WERI-Rb-1 (cell line): ENCODE measurements at regions not wholly inside any gene's neighbourhood (a gene's known extent, or its start where the extent isn't known, plus 50 kb on each side); places are given as distances from the start of the nearest gene placed in this dataset.

Source experiments
- DNase-seq: peaks from one replicate; pipeline ENCODE4 v3.0.0-alpha.2; 2020
- H3K27ac ChIP-seq: fragments of 250-450 bp; sonication (Bioruptor Pico); 2 replicates; pipeline ENCODE4 v1.5.1; 2020; ENCODE audit warnings: mild to moderate bottlenecking, moderate library complexity
- H3K27me3 ChIP-seq: fragments of 250-450 bp; sonication (Bioruptor Pico); 2 replicates; pipeline ENCODE4 v1.5.1; 2021; ENCODE audit warnings: mild to moderate bottlenecking, low read depth, moderate library complexity; ENCODE audit not compliant: insufficient read depth, severe bottlenecking
- H3K36me3 ChIP-seq: fragments of 250-450 bp; sonication (Bioruptor Pico); 2 replicates; pipeline ENCODE4 v1.5.1; 2020; ENCODE audit warnings: mild to moderate bottlenecking, moderate library complexity
- H3K4me3 ChIP-seq: 2 replicates; pipeline ENCODE4 v1.5.1; 2011; ENCODE audit warnings: low read depth, mild to moderate bottlenecking, control low read depth, low read length
- H3K9me3 ChIP-seq: fragments of 250-450 bp; sonication (Bioruptor Pico); 2 replicates; pipeline ENCODE4 v1.5.1; 2021; ENCODE audit warnings: mild to moderate bottlenecking, moderate library complexity; ENCODE audit not compliant: severe bottlenecking
- CTCF ChIP-seq: IDR thresholded peaks from 2 replicates; pipeline ENCODE4 v1.5.1; 2011; ENCODE audit warnings: low read depth, mild to moderate bottlenecking, control low read depth, inconsistent platforms, low read length

- Histone ChIP-seq H3K4me3 (no peak overlapping the region), H3K36me3 (no peaks in the 10 kb centered on the region), H3K9me3 (peaks cover 11% of the 10 kb centered on the region), H3K27me3 (no peaks in the 10 kb centered on the region), H3K27ac (no peak overlapping the region)
- TF ChIP-seq CTCF: no peak
- DNase-seq: no peak
Observed at GRCh38 chr19:28345811-28346210, 867.1 kb downstream of the UQCRFS1 start.

GRCh38 chr19:28341810-28342350 lies 871.1 kb downstream of the UQCRFS1 start:
- Histone ChIP-seq H3K27me3 (no peaks in the 10 kb centered on the region), H3K4me3 (no peak overlapping the region), H3K27ac (no peak overlapping the region; the same call in 1 of the 2 replicates), H3K36me3 (no peaks in the 10 kb centered on the region), H3K9me3 (peaks cover 17% of the 10 kb centered on the region)
- TF ChIP-seq CTCF: no peak
- DNase-seq: no peak

GRCh38 chr19:28334419-28334818 lies 878.5 kb downstream of the UQCRFS1 start:
- Histone ChIP-seq H3K27ac (no peak overlapping the region), H3K27me3 (no peaks in the 10 kb centered on the region), H3K36me3 (no peaks in the 10 kb centered on the region), H3K9me3 (peaks cover 7% of the 10 kb centered on the region), H3K4me3 (no peak overlapping the region)
- no peak for DNase-seq
- TF ChIP-seq CTCF: no peak

GRCh38 chr19:28333909-28334308 lies 879.0 kb downstream of the UQCRFS1 start:
- no peak for DNase-seq
- Histone ChIP-seq H3K27me3 (no peaks in the 10 kb centered on the region), H3K27ac (no peak overlapping the region), H3K36me3 (no peaks in the 10 kb centered on the region), H3K4me3 (no peak overlapping the region), H3K9me3 (peaks cover 9% of the 10 kb centered on the region)
- TF ChIP-seq CTCF: no peak

- Histone ChIP-seq H3K4me3 (no peak overlapping the region), H3K9me3 (peaks cover 6% of the 10 kb centered on the region), H3K27ac (no peak overlapping the region), H3K36me3 (no peaks in the 10 kb centered on the region), H3K27me3 (no peaks in the 10 kb centered on the region)
- TF ChIP-seq CTCF: no peak
- no peak for DNase-seq
Observed at GRCh38 chr19:28332886-28333285, 880.1 kb downstream of the UQCRFS1 start.

GRCh38 chr19:28332351-28332750 lies 880.6 kb downstream of the UQCRFS1 start:
- no peak for DNase-seq

More at GRCh38 chr19:28332351-28332750, 880.6 kb downstream of the UQCRFS1 start:
- no peak overlapping the region for H3K4me3 ChIP-seq
- no peak for TF ChIP-seq CTCF
- H3K36me3 ChIP-seq: no peaks in the 10 kb centered on the region
- H3K27me3 ChIP-seq: no peaks in the 10 kb centered on the region
- H3K9me3 ChIP-seq: peaks cover 2% of the 10 kb centered on the region
- no peak overlapping the region for H3K27ac ChIP-seq
